Common myeloid progenitor, CD34-positive (primary cell): ENCODE measurements at regions not wholly inside any gene's neighbourhood (a gene's known extent, or its start where the extent isn't known, plus 50 kb on each side); places are given as distances from the start of the nearest gene placed in this dataset.

Experiments
- CTCF ChIA-PET: fragments of 350-600 bp; sonication (Branson Sonifier 250); formaldehyde crosslinking; loops from one replicate; lab custom pipeline; 2021; ENCODE audit warnings: antibody characterized with exemption; lab: Charles Lee
- POLR2A ChIA-PET: fragments of 350-600 bp; sonication (Branson Sonifier 250); formaldehyde crosslinking; loops from one replicate; lab custom pipeline; 2021; ENCODE audit warnings: antibody characterized with exemption; lab: Charles Lee
- DNase-seq, 3 donors: peaks; one replicate each; pipeline versions ENCODE4 v3.0.0 to v3.0.0-alpha.2; 2013
- H3K27ac ChIP-seq, 2 experiments: 1 replicate in 1 of 2; 2 replicates in 1 of 2; pipeline ENCODE4 v1.7.0; 2013; ENCODE audit warnings: inconsistent platforms in 2 of 2, low read length in 2 of 2, mild to moderate bottlenecking in 2 of 2, low read depth in 1 of 2, moderate library complexity in 1 of 2; ENCODE audit not compliant: severe bottlenecking in 2 of 2, insufficient read depth in 1 of 2, poor library complexity in 1 of 2
- H3K27me3 ChIP-seq, 5 experiments: replicated peaks in 2 of 5; 1 replicate in 3 of 5; 2 replicates in 2 of 5; pipeline versions ENCODE4 v1.6.1 to v1.7.0; 2013; ENCODE audit warnings: low read length in 4 of 5, mild to moderate bottlenecking in 2 of 5, moderate library complexity in 2 of 5, inconsistent platforms in 1 of 5; ENCODE audit not compliant: insufficient read depth in 5 of 5, control insufficient read depth in 4 of 5
- H3K36me3 ChIP-seq, 4 experiments: 1 replicate in 2 of 4; 2 replicates in 2 of 4; pipeline versions ENCODE4 v1.6.1 to v1.7.0; 2013; ENCODE audit warnings: low read length in 3 of 4, control low read depth in 1 of 4, mild to moderate bottlenecking in 1 of 4; ENCODE audit not compliant: control insufficient read depth in 4 of 4, insufficient read depth in 4 of 4
- H3K4me1 ChIP-seq, 4 experiments: 1 replicate in 3 of 4; 2 replicates in 1 of 4; pipeline versions ENCODE4 v1.6.1 to v1.7.1; 2013; ENCODE audit warnings: low read length in 3 of 4, mild to moderate bottlenecking in 3 of 4, control low read depth in 1 of 4, inconsistent platforms in 1 of 4, moderate library complexity in 1 of 4; ENCODE audit not compliant: control insufficient read depth in 4 of 4, insufficient read depth in 4 of 4; ENCODE audit errors: control extremely low read depth in 1 of 4
- H3K4me3 ChIP-seq, 7 experiments: 1 replicate in 4 of 7; 2 replicates in 3 of 7; pipeline versions ENCODE4 v1.5.1 to v1.7.0; 2013; ENCODE audit warnings: mild to moderate bottlenecking in 7 of 7, low read length in 6 of 7, moderate library complexity in 6 of 7, inconsistent platforms in 2 of 7, low read depth in 2 of 7, control low read depth in 1 of 7; ENCODE audit not compliant: insufficient read depth in 4 of 7, control insufficient read depth in 1 of 7; ENCODE audit errors: extremely low read depth in 1 of 7
- H3K9me3 ChIP-seq, 5 experiments: 1 replicate in 4 of 5; 2 replicates in 1 of 5; pipeline versions ENCODE4 v1.6.1 to v1.7.1; 2013; ENCODE audit warnings: low read length in 4 of 5, mild to moderate bottlenecking in 2 of 5, inconsistent platforms in 1 of 5, low read depth in 1 of 5, moderate library complexity in 1 of 5; ENCODE audit not compliant: control insufficient read depth in 4 of 5, insufficient read depth in 2 of 5; ENCODE audit errors: control extremely low read depth in 1 of 5
- WGBS: methylation state at CpG from one replicate; pipeline ENCODE4 v1.1.5; 2013; ENCODE audit not compliant: insufficient coverage; 5-methylcytosine and 5-hydroxymethylcytosine counted together

- Histone ChIP-seq H3K27ac (no peak overlapping the region), H3K4me3 (no peak overlapping the region), H3K9me3 (no peaks in the 10 kb centered on the region), H3K27me3 (no peaks in the 10 kb centered on the region), H3K4me1 (peaks cover 0 to 2% (median 1%) of the 10 kb centered on the region in 4 experiments), H3K36me3 (no peaks in the 10 kb centered on the region)
- WGBS: 82% methylated on average over 2 of the region's 4 CpGs
- ChIA-PET POLR2A (no interaction called here), CTCF (interaction anchor here (1.2 kb wide), 1 partner anchor 15 kb away, joined by 3 read pairs; no protein-coding TSS in a partner anchor)
- DNase-seq: peak in 2 of 3 donors; percentile 18 to 38
Measured at GRCh38 chr9:87434366-87434765, 63.3 kb upstream of the DAPK1 start.

DNA sequence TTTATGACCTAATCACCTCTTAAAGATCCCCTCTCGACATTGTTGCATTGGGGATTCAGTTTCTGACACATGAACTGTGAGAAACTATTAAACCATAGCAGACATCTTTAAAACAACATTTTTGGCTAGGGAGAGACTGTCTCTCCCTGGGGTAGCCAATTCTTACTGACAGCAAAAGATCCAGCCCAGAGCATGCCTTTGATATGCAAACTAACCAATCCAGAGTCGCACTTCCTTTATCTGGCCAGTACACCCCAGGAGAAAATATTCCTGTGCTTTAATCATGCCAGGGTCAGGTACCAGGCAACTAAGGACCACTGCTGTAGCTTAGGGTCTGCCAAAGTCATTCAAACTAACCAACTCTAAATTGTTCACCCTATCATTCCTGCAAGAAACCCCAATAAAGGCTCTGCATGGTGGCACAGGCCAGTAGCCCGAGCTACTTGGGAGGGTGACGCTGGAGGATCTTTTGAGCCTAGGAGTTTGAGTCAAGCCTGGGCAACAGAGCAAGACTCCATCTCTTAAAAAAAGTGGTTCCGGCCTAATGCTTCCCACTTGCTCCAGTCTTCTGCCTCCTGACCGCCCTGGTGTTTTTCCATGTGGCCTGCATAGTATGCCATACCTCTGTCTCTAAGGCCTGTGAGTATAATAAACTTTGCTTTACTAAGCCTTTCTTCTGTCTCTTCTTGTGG is 62.3 kb upstream of the DAPK1 start:
- POLR2A ChIA-PET: no interaction called here
- CTCF ChIA-PET: interaction anchor here (1.2 to 1.5 kb wide), 2 partner anchors 8 to 16 kb away, joined by 3 read pairs; no protein-coding TSS in a partner anchor
- WGBS: 72% methylated on average over 5 of the region's 6 CpGs
- Histone ChIP-seq H3K4me3 (no peak overlapping the region), H3K4me1 (peaks cover 4 to 8% (median 7%) of the 10 kb centered on the region in 4 experiments), H3K27ac (no peak overlapping the region), H3K9me3 (no peaks in the 10 kb centered on the region), H3K36me3 (no peaks in the 10 kb centered on the region), H3K27me3 (no peaks in the 10 kb centered on the region)
- DNase-seq: no peak

DNA sequence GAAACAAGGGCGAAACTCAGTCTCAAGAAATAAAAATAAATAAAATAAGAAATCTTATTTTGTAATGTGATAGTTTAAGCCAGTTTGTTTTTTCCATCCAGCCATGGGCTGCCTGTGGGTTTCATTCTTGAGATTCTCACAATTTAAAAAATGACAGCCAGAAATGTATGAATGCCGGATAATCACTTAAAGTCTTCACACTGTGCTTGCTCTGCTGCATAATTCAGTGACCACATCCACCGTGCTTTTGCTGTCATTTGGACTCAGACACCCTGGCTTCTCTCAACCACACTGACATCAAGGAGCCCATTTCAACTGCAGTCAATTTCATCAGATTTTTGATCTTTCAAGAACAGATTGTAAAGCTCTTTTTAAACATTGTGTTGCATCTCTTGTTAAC is 61.0 kb upstream of the DAPK1 start:
- WGBS: 95% methylated on average over 2 of the region's 3 CpGs
- no peak for DNase-seq
- Histone ChIP-seq H3K4me1 (peaks cover 4 to 8% (median 7%) of the 10 kb centered on the region in 4 experiments), H3K9me3 (no peaks in the 10 kb centered on the region), H3K4me3 (no peak overlapping the region), H3K36me3 (no peaks in the 10 kb centered on the region), H3K27ac (no peak overlapping the region), H3K27me3 (no peaks in the 10 kb centered on the region)
- POLR2A ChIA-PET: interaction anchor here (0.7 kb wide), 1 partner anchor 93 kb away, joined by 3 read pairs; no protein-coding TSS in a partner anchor
- CTCF ChIA-PET: interaction anchor here (1.5 kb wide), 1 partner anchor 9 kb away, joined by 3 read pairs; no protein-coding TSS in a partner anchor

DNA sequence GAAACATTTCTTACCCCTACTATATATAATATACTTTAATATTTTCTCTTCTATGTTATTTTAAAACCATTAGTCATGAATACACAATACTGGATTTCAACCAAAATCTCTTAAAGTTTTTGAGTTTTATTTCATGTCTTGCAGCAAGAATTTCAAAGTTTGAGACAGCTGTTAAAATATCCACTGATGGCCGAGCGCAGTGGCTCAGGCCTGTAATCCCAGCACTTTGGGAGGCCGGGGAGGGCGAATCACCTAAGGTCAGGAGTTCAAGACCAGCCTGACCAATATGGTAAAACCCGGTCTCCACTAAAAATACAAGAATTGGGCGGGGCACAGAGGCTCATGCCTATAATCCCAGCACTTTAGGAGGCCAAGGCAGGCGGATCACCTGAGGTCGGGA is 59.7 kb upstream of the DAPK1 start:
- WGBS: 94% methylated on average over 7 of the region's 8 CpGs
- ChIA-PET POLR2A (no interaction called here), CTCF (no interaction called here)
- Histone ChIP-seq H3K27me3 (no peaks in the 10 kb centered on the region), H3K4me1 (peaks cover 4 to 8% (median 7%) of the 10 kb centered on the region in 4 experiments), H3K36me3 (no peaks in the 10 kb centered on the region), H3K4me3 (no peak overlapping the region), H3K9me3 (no peaks in the 10 kb centered on the region), H3K27ac (no peak overlapping the region)
- no peak for DNase-seq

GRCh38 chr9:87441251-87441650 is 56.4 kb upstream of the DAPK1 start:
- no peak overlapping the region for H3K27ac ChIP-seq
- WGBS: 100% methylated on average over 1 of the region's 2 CpGs
- peaks cover 4 to 16% (median 10%) of the 10 kb centered on the region in 4 experiments for H3K4me1 ChIP-seq
- no peak for DNase-seq
- no peak overlapping the region for H3K4me3 ChIP-seq
- no peaks in the 10 kb centered on the region for H3K36me3 ChIP-seq
- H3K9me3 ChIP-seq: no peaks in the 10 kb centered on the region
- POLR2A ChIA-PET: no interaction called here
- H3K27me3 ChIP-seq: no peaks in the 10 kb centered on the region
- CTCF ChIA-PET: interaction anchor here (1.5 to 2.2 kb wide), 2 partner anchors 10 to 12 kb away, joined by 3 to 9 read pairs; no protein-coding TSS in a partner anchor

- Histone ChIP-seq H3K27ac (no peak overlapping the region), H3K4me1 (peaks cover 4 to 16% (median 10%) of the 10 kb centered on the region in 4 experiments), H3K27me3 (no peaks in the 10 kb centered on the region), H3K9me3 (no peaks in the 10 kb centered on the region), H3K36me3 (no peaks in the 10 kb centered on the region), H3K4me3 (no peak overlapping the region)
- ChIA-PET CTCF (no interaction called here), POLR2A (no interaction called here)
- DNase-seq: no peak
- 44% methylated on average over 2 of the region's 2 CpGs for WGBS
Measured at GRCh38 chr9:87442451-87442850, 55.2 kb upstream of the DAPK1 start.

- CTCF ChIA-PET: interaction anchor here (1.0 kb wide), 1 partner anchor 54 kb away, joined by 3 read pairs; the partner anchor contains the start of gene DAPK1
- H3K4me3 ChIP-seq: no peak overlapping the region
- H3K36me3 ChIP-seq: no peaks in the 10 kb centered on the region
- POLR2A ChIA-PET: no interaction called here
- no peak overlapping the region for H3K27ac ChIP-seq
- H3K4me1 ChIP-seq: peaks cover 4 to 16% (median 10%) of the 10 kb centered on the region in 4 experiments
- WGBS: 82% methylated on average over 1 of the region's 2 CpGs
- no peak for DNase-seq
- no peaks in the 10 kb centered on the region for H3K27me3 ChIP-seq
- no peaks in the 10 kb centered on the region for H3K9me3 ChIP-seq
Measured at GRCh38 chr9:87443006-87443405, 54.7 kb upstream of the DAPK1 start.
